ENCODE measurements at regions not wholly inside any gene's neighbourhood (a gene's known extent, or its start where the extent isn't known, plus 50 kb on each side); places are given as distances from the start of the nearest gene placed in this dataset.

DNA sequence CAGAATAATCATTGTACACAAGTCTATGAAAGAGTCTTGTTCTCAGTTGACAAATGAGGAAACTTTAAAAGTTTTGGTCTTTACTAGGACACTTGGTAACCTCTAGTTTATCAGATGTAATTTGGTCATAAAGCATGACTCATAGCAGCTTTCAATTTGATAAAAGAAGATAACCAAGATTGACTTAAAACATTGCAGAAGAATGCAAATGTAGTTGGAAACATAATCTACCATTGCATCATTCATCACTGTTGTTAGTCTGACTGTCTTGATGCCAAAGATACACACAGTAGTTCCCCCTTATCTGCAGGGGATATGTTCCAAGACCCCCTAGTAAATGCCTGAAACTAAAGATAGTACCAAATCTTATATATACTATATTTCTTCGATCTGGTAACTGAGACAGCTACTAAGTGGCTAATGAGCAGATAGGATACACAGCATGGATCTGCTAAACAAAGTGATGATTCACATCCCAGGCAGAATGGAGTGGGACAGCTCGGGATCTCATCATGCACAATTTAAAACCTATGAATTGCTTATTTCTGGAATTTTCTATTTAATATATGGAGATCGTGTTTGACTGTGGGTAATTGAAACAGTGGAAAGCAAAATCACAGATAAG, 131.4 kb upstream of the CCDC68 start:
- no peak for DNase-seq (ENCODE audit: low spot score)

DNA sequence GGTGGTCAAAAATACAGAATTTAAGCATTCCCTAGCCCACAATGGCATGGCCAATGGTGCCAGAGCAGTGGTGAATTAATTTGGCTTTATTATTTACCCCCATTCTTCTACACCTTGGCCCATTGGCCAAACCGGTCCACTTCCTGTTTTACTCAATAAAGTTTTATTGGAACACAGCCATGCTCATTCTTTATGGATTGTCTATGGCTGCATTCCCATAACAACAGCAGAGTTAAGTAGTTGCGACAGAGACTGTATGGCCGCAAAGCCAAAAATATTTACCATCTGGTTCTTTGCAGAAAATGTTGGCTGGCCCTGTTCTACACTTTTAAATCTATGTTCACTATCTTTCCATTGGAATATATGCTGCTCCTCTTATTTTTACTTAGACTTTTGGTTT, 130.3 kb upstream of the CCDC68 start:
- DNase-seq (ENCODE audit: low spot score): no peak

DNA sequence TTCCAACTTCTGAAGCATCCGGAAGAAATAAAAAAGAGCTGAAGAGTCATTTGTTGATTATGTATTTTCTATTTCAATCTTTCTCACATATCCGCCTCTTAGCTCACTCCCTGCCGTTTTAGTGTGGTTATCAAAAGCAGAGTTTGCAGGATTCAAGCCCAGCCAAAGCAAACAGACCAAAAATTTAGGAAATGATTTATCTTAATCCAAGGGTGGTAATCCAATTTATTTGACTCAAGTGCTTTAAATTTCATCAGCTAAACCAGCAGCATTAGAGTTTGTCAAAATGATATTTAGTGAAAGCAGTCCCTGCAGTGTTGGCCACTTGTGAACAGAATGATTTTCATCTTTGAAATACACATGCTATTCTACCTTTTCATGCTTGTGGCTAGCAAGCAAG, 129.3 kb upstream of the CCDC68 start:
- DNase-seq (ENCODE audit: low spot score): no peak

DNA sequence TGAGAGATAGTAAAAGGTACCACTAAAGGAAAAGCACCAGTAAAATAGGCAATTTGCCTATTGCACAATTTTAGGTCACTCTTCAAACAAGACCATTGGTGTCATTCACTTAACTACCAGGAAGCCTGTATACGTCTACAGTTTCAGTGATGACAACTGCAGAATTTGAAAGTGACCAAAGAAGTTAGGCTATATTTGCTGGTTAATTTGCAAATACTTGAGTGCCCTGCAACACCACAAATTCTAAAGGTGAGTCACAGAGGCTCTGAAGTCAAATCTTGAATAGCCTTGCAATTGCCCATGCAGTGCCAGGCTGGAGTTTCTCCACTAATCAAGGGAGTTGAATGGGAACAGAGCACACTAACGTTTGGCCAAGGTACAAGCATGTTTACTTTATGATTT, 128.7 kb upstream of the CCDC68 start:
- DNase-seq (ENCODE audit: low spot score): peak; percentile 20

DNA sequence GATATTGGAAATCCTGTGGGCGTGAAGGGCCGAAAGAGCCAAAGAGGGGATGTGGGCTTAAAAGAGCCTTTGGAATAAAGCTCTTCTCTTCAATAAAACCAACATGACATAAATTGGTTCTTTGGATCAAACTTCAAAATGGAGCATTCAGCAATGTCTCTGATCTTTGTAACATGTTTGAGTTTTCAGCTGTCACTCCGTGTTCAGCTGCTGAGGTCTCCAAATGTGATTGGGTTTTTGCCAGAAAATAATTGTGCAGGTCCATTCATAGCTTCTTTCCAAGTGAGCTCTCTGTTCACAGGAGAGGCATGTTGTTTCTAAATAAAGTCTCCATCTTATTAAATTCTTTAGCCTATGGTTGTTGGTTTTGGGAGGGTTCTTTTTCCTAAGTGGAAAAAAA, 127.6 kb upstream of the CCDC68 start:
- DNase-seq (ENCODE audit: low spot score): no peak

DNA sequence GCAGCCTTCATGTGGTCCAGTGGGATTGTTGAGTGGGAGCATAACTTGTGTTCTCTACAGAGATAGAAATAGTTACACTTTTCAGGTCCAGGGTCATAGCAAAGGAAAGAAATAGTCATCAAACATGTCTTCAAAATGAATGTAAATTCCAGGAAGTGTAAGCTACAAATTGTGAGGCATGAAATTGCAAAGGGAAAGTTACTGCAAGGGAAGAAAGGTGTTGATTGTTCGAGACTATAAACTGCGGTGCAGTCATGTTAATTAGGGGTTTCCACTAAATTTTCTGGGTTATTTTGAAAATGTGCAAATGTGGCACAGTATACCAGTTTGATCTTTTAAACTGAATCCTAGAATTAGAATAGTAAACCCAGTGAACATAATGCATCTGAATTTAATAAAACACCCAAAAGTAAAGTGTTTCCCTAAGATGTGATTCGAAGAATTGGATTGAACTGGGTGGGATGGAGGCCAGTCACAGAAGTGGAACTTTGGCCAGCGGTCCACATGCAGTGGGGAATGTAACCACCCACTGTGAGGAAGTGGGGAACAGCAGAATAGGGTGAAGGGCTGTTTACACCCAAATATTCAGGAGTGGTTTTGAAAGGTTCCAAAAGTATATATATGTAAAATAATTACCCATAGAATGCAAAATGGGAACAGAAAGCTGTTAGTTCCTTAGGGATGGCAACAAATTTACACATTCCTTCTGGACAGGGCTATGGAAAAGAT, 126.5 kb upstream of the CCDC68 start:
- DNase-seq (ENCODE audit: low spot score): no peak

DNA sequence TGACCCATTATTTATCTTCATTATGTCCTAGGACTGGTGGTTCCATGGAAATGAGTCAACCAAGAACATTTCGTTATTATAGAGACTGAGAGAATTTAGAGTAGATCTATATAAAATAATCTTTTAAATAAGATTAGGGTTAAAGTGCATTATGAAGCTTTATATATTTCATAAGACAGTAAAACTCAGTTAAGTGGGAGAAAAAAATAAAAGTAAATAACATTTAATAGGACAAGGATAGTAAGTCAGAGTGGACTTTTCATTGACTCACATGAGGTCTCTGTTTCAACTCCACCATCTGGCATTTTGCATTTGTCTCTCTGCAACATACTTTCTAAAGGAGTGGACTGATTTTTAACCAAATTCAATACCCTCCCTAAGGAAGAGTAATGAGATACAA, 125.3 kb upstream of the CCDC68 start:
- no peak for DNase-seq (ENCODE audit: low spot score)

DNA sequence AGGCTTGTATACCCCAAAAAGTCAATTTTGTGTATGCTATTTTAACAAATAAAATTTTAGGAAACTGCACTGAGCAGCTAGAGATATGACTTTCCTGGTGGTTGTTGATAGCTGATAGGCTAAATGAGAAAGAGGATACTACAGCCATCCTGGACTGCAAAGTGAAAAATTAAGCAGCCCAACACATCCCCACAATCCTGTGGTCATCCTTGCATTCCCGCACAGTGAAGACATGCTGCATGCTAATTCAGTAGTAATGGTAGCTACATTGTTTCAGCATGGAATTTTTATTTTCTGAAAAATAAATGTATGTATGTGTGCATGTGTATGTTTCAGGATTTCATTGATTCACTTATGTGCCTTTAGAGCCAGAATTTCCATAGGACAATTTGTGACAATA, 124.2 kb upstream of the CCDC68 start:
- DNase-seq (ENCODE audit: low spot score): peak; percentile 57

DNA sequence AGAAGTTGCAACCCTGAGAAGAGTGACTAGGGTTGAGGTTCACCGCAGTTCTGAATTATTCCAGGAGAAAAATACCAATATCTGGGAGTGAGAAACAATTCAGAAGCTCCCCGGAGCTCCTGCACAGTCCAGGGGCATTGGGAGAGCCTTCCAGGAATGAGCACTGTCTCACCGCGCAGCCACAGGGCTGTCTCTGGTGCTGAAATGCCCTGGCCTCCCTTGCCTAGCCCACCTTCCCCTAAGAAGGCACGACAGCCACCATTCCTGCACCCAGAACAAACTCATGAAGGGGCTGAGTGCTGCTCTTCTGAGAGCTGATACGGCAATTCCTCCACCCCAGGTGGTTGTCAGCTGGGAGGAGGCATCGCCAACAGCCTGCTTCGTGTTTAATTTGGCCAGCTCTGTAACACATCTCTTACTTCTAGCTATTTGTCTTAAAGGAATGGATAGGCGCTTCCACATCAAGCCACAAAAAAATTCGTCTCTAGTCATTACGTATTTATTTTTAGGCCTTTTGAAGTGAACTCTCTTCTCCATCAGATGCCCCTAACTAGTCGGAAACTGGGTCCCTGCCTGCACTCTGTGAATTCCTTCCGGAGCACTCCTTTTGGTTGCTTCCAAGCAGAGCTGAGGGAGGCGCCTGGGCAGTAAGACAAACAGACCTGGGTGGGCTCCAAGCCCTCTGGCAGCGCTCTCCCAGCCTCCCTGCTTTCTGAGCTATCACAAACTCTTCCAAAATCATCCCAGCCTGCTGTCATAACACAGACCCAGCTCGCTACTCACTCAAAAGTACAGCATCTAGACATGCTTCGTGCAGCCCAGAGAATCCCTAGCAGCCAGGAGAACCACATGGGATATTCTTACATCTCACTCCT, 120.5 kb upstream of the CCDC68 start:
- DNase-seq (ENCODE audit: low spot score): no peak

DNA sequence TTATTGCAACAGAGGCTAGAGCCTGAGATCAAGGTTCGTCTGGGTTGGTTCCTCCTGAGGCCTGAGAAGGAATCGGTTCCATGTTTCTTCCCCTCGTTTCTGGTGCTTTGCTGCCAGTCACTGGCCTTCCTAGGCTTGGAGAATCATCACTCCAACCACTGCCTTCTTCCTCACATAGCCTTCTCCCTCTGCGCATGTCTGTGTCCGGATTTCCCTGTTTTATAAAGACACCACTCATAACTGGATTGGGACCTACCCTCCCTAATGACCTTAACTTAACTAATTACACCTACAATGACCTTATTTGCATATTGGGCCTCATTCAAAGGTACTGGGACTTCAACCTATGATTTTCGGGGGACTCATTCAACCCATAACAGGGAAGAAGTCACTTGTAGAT, 119.8 kb upstream of the CCDC68 start:
- DNase-seq (ENCODE audit: low spot score): no peak

DNA sequence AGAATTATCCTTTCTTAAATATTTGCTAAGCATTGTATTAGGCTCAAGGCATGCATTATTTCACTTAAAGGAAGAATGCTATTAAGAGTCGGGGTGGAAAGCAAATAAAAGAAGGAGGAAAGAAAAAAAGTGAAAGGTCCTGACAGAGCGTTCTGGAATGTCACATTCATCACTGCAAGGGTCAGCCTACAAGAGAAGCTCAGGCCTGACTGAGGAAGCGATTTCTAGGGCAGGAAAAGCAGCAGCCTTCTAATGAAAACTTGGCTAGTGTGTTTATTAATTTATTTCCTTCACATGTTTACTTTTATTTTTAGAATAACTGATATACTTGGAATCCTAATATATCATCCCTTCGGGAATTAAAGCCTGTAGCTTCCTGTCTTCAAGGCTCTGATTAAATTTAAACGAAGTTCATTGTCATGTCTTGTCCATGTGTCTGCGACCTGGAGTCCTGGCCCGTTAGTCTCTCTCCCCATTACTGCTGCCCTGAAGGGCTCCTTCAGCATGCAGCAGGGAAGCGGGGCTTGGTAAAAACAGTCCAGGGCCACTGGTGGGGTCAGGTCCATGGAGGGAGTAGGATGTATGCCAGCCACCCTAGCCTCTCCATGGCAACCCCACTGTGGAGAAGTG, 119.2 kb upstream of the CCDC68 start:
- no peak for DNase-seq (ENCODE audit: low spot score)

DNA sequence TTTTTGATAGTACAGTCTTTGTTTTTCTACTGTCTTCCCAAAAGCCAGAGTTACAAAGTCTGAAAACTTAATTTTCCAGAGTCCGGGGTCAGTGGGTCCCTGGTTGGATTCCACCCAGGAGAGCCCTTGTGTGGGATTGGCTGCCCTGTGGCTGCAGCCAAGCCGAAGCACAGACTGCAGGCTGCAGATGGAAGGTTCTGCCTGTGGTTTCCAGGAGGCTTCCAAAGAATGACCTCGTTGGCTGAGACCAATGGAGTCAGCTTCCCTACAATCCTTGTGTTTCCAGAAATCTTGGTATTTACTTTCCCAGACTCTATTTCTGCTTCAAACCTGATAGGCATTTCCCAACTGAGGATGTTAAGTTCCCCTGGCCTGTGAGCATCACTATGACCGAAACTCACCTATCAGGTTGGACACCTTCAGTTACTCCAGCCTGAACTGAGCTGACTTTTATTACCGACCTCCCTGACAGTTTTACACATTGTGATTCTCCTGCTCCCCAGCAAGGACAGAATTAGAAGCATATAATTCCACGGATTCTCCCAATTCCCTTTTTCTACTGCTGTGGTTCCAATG, 117.5 kb upstream of the CCDC68 start:
- peak; percentile 50 for DNase-seq (ENCODE audit: low spot score)

DNA sequence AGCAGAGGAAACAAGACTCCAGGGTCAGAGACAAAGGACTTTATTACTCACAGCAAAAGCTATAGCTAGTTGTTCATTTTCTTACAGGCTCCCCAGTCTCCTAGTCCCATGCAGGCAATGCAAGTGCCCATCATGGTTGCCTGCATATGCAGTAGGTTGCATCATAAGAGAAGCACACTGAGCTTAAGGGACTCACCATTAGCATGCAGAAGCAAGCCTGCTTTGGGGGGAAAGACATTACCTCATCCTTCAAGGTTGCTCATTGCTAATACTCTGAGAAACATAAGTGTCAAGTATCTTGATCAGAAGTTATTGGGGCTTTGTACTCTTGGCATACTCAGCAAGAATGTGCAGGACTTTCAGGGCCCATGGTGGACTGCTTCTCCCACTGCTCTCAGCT, 114.6 kb upstream of the CCDC68 start:
- no peak for DNase-seq (ENCODE audit: low spot score)

DNA sequence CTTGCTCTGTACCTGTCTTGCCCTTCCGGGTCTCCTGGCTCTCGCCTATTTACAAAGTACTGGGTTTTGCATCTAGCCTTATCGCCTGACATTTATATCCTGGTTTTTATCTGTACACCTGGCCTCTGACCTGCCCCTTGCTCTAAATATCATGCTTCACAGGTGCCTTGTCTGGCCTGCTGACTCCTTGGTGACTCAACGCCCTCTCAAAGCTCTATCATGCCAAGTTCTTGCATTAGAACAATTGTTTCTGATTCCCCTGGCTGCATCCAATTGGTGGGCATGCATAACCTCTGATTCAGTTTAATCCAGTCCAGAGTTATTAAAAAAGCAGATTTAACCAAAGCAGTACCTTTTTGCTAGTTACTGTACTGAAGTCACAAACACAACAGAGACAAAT, 113.9 kb upstream of the CCDC68 start:
- no peak for DNase-seq (ENCODE audit: low spot score)

DNA sequence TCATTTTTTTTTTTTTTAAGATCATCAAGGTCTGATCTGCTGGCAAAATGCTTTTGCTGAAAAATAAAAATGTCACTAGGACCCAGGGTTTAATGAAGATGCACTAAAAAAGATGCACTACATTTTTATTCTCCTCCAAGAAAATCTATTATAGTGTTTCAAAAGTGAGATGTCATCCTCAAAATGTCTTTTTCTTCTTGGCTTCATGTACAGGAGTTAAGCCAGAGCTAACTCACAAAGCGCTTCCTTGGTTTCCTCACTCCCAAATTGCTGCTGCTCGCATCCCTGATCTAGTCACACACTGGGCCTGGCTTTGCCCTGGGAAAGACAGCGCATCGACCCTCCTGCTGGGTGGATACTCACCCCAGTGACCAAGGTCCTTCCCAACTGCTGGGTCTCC, 113.4 kb upstream of the CCDC68 start:
- DNase-seq (ENCODE audit: low spot score): no peak

DNA sequence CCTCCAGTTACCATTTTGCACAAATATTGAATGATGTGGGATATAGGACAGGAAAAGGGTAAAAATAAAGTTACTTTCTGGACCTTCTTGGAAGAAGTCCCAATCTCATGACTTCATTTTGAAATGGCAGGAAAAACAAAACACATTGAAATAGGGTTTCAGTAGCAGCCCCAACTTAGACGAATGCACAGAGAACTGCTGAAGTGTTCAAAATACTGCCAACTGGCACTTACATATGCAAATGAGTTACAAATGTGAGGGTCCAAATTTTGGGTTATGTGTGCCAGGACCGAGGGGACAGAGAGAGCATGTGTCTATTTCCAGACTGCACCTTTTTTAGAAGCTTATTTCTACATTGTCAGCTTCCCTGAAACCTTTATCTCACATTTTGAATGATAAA, 112.9 kb upstream of the CCDC68 start:
- no peak for DNase-seq (ENCODE audit: low spot score)

DNA sequence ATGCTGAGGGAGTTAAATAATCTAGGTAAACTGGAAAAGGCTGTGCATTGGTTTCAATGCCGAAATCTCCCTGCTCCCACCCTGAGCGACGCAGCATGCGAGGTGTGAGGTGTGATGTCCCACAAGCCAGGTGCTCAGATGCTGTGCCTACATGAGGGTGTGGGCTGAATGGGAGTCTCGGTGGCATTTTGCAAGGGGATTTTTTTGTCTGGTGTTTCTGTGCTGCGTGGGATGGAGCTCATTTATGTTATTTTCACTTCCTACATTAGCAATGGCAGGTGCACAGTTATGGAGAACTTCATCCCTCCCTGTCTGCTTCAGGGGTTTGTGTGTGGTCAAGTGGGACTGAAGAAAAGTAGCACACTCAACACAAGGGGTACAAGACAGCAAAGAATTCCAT, 110.2 kb upstream of the CCDC68 start:
- no peak for DNase-seq (ENCODE audit: low spot score)

DNA sequence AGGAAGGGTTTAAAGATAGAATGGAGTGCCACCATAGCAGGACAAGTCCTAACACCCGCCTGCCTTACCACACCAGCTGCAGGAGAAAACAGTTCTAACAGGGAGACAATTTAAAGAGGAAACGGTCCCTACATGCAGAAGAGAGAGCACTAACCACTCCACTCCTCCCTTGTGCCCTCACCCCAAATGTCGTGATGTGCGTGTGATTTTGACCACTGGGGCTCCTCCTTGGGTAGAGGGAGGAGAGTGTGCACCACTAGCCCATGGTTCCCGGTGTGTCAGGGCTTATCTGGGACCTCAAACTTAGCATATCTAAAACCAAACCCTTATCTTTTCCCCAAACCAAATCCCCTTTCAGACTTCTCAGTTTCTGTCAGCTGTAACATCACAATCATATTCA, 105.5 kb upstream of the CCDC68 start:
- no peak for DNase-seq (ENCODE audit: low spot score)

DNA sequence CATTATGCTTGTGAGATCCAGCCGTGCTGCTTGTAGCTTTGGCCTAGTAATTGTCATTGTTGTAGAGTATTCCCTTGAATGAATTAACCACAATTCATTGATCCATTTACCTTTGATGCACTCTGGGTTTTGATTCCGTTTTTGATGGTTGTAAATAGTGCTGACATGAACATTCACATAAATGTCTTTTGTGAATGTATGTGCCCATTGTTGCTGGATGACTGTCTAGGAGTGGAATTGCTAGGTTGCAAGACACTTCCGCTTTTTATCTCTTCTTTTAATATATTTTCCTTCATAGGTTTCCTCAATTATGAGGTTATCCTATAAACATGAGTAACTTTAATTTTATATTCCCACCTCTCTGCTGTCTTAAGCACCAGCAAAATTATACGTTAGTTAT, 104.8 kb upstream of the CCDC68 start:
- no peak for DNase-seq (ENCODE audit: low spot score)

DNA sequence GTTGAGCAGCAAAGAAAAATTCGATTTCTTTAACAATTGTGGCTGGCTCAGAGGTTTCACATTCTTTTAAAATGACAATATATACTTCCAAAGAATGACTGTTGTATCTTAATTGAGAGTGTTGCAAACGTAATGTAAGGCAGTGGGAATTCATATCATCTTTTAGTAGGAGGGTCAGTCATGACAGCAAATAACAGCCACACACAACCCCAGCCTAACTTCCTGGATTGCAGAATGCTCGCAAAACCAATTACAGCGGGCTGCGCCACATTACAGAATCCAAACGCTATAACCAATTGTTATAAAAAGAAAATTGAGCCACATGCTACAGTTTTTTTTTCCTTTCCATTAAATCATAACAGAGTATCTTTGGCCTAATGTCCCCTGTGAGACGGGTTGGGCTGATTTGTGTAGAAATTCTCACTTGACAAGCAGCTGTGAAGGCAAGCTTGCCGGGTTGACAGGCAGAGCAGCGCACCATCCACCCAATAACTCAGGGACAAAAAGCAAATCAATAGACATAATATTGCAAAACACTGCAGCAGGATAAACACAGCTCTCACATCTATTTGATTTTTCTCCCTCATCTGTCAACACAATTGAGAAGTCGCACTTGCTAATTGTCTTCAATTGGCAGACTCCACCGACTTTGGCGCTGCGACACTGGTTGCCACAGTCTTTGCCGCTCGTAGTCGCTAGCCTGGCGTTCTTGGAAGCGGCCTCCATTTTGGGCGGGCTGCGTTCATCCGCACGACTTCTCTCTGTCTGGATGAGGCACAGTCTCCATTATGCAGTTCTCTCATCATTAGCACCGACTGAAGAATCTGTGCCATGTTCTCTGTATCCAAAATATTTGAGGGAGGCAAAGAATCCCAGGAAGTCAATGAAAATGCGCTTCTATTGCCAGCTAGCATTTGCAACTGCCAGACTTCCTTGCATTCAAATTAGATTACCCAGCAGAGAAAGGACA, 95.0 kb upstream of the CCDC68 start:
- DNase-seq (ENCODE audit: low spot score): peak; percentile 64

DNA sequence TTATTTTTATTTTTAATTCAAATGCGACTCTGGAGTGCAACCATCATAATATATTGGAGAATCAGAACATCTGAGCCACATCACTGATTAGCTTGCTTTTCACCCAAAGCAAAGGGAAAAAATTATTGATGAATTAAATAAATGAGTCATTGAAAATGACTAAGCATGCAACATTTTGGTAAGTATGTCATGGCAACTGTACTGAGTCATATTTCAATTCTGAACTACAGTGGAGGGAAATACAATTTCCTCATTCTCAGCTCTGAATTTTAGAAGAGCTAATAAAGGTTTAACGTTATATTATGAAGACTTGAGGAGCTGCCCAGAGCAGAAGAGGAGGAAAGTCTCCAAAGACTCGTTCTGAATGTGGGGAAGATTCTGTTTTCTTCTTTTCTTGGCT, 89.6 kb upstream of the CCDC68 start:
- peak; percentile 44 for DNase-seq (ENCODE audit: low spot score)

Data from AG20443 (cell line).